ENCODE measurements at regions not wholly inside any gene's neighbourhood (a gene's known extent, or its start where the extent isn't known, plus 50 kb on each side); places are given as distances from the start of the nearest gene placed in this dataset.

DNA sequence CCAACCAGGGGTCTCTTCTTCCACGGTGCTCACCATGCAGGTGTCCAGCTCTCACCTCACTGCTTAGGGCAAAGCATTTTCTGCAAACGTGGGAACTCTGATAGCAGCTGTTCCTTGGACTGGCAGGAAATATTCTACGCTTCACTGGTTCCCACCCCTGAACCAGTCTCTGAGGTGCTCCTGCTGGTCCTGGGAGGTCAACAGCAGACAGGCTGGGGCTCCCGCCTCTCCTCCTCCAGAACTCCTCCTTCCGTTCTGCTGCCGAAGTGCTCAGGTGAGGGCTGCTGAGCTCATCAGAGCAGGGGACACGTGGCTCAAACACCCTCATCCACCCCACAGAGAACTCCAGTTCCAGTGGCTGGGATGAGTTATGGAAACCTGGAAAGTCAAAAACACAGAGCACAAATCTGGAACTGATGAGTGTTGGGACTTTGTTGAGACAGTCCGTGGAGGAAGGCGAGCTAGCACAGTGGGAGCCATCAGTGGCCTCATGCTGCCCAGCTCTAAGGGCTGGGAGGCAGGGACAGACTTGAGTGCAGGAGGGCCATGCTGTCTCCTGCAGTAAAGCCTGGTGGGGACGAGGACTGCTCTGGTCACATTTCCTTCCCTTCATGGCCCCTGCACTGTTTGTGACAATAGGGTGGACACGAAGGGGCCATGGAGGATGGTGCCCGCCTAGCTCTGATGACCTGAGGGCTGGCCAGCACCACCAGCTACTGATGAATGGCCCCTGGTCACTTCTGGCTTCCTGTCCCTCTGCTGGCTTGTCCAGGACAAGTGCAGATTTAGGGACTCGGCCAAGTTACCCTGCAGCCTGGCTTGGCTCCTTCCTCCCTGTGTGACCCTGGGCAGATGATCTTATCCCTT, 137.8 kb downstream of the KLF13 start:
- Histone ChIP-seq H3K4me3 (no peak overlapping the region), H3K36me3 (ENCODE audit: control insufficient read depth in 4 of 4, insufficient read depth in 4 of 4, low read length in 4 of 4) (no peaks in the 10 kb centered on the region), H3K27ac (ENCODE audit: low read depth in 1 of 2, low read length in 1 of 2) (no peak overlapping the region), H3K9me3 (ENCODE audit: control insufficient read depth in 4 of 4, insufficient read depth in 3 of 4, low read length in 3 of 4) (no peaks in the 10 kb centered on the region), H3K9ac (ENCODE audit: insufficient read depth in 1 of 2, low read length in 2 of 2) (no peak overlapping the region), H3K27me3 (ENCODE audit: control insufficient read depth in 3 of 3, insufficient read depth in 3 of 3, low read length in 2 of 3) (no peaks in the 10 kb centered on the region), H3K4me1 (ENCODE audit: control insufficient read depth in 5 of 5, insufficient read depth in 5 of 5, low read length in 5 of 5) (no peaks in the 10 kb centered on the region)
- TF ChIP-seq, protein P1, sequence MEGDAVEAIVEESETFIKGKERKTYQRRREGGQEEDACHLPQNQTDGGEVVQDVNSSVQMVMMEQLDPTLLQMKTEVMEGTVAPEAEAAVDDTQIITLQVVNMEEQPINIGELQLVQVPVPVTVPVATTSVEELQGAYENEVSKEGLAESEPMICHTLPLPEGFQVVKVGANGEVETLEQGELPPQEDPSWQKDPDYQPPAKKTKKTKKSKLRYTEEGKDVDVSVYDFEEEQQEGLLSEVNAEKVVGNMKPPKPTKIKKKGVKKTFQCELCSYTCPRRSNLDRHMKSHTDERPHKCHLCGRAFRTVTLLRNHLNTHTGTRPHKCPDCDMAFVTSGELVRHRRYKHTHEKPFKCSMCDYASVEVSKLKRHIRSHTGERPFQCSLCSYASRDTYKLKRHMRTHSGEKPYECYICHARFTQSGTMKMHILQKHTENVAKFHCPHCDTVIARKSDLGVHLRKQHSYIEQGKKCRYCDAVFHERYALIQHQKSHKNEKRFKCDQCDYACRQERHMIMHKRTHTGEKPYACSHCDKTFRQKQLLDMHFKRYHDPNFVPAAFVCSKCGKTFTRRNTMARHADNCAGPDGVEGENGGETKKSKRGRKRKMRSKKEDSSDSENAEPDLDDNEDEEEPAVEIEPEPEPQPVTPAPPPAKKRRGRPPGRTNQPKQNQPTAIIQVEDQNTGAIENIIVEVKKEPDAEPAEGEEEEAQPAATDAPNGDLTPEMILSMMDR (IDR thresholded peaks at IDR 0.05; ENCODE audit: control extremely low read depth, extremely low read depth), result no peak
- DNase-seq (no peak), ATAC-seq (ENCODE audit: insufficient read depth, low FRiP score) (no peak)
- 79 to 83% methylated on average over 13 of the region's 13 CpGs for WGBS, 2 donors

DNA sequence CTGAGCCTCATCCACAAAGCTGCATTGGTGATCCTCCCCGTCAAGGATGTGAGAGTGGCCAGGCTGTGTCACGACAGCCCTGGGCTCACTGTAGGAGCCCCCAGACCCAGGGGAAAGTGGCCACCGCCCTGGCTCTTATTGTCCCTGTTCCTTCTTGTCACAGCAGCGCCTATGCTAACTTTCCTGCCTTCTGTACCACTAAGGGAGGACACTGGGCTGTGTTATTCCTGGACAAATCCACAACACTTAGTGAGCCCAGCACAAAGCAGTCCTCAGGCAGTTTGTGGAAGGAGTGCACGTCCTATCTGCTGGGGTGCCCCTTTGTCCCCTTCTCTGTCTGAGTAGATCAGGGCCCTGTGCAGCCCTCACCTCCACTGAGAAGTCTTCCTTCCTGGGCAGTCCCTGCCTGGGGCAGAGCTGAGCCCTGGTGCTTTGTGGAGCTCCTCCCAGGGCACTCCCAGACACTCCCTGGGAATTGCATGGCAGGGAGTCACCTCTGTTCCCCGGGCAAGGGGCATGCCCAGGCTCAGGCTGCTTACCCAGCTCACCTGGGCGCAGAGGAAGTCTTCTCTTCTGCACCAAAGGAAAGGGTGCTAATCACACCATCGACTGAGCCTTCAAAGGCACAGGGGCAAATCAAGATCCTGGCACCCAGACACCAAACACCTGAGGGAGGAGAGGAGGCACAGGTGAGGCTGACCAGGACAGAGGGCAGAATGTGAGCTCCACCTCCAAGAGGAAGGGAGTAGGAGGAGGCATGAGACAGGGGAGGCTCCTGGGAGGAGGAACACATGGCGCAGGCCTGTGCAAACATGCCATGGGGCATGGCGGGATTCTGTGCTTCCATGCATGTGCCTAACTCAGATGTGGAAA, 138.7 kb downstream of the KLF13 start:
- no peak overlapping the region for H3K27ac ChIP-seq (ENCODE audit: low read depth in 1 of 2, low read length in 1 of 2)
- H3K4me3 ChIP-seq, result no peak overlapping the region
- H3K9ac ChIP-seq (ENCODE audit: insufficient read depth in 1 of 2, low read length in 2 of 2), result no peak overlapping the region
- ATAC-seq (ENCODE audit: insufficient read depth, low FRiP score), result peak; percentile 36
- no peaks in the 10 kb centered on the region for H3K9me3 ChIP-seq (ENCODE audit: control insufficient read depth in 4 of 4, insufficient read depth in 3 of 4, low read length in 3 of 4)
- TF ChIP-seq, protein P1 (IDR thresholded peaks at IDR 0.05; ENCODE audit: control extremely low read depth, extremely low read depth), result no peak
- no peaks in the 10 kb centered on the region for H3K4me1 ChIP-seq (ENCODE audit: control insufficient read depth in 5 of 5, insufficient read depth in 5 of 5, low read length in 5 of 5)
- no peak for DNase-seq
- WGBS, 2 donors, result 83 to 89% methylated on average over 10 of the region's 10 CpGs
- H3K36me3 ChIP-seq (ENCODE audit: control insufficient read depth in 4 of 4, insufficient read depth in 4 of 4, low read length in 4 of 4), result no peaks in the 10 kb centered on the region
- H3K27me3 ChIP-seq (ENCODE audit: control insufficient read depth in 3 of 3, insufficient read depth in 3 of 3, low read length in 2 of 3), result no peaks in the 10 kb centered on the region

DNA sequence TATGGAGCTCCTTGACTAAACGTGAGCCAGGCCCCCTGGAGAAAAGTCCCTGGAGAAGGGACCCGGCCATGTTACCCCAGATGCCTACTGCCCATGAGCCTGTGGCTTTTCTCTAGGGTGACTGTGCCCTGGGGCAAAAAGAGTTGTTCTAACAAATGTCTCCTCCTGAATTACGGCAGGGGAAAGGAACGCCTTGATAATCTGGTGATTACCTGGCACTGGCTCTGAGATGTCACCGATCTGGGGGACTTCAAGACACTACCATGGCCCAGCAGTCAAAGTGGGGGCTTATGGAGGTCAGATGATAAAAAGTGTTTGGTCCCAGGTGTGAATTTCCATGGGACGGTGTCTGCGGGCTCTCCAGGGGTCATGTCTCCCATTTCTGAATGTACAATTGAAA, 140.7 kb downstream of the KLF13 start:
- TF ChIP-seq, protein P1 (IDR thresholded peaks at IDR 0.05; ENCODE audit: control extremely low read depth, extremely low read depth), result no peak
- no peak overlapping the region for H3K4me3 ChIP-seq
- WGBS, 2 donors, result 87 to 95% methylated on average over 7 of the region's 7 CpGs
- no peaks in the 10 kb centered on the region for H3K4me1 ChIP-seq (ENCODE audit: control insufficient read depth in 5 of 5, insufficient read depth in 5 of 5, low read length in 5 of 5)
- DNase-seq (no peak), ATAC-seq (ENCODE audit: insufficient read depth, low FRiP score) (no peak)
- no peaks in the 10 kb centered on the region for H3K36me3 ChIP-seq (ENCODE audit: control insufficient read depth in 4 of 4, insufficient read depth in 4 of 4, low read length in 4 of 4)
- H3K27me3 ChIP-seq (ENCODE audit: control insufficient read depth in 3 of 3, insufficient read depth in 3 of 3, low read length in 2 of 3), result peaks cover 0 to 2% (median 0%) of the 10 kb centered on the region in 3 donors
- no peak overlapping the region for H3K9ac ChIP-seq (ENCODE audit: insufficient read depth in 1 of 2, low read length in 2 of 2)
- no peak overlapping the region for H3K27ac ChIP-seq (ENCODE audit: low read depth in 1 of 2, low read length in 1 of 2)
- H3K9me3 ChIP-seq (ENCODE audit: control insufficient read depth in 4 of 4, insufficient read depth in 3 of 4, low read length in 3 of 4), result no peaks in the 10 kb centered on the region

Data from lung (tissue), 11 donors.